RKO (cell line): ENCODE measurements at regions not wholly inside any gene's neighbourhood (a gene's known extent, or its start where the extent isn't known, plus 50 kb on each side); places are given as distances from the start of the nearest gene placed in this dataset.

Experiments
- DNase-seq: peaks from one replicate; pipeline ENCODE4 v3.0.0-alpha.2; 2016; ENCODE audit warnings: low spot score

- no peak for DNase-seq
These were observed 127.5 kb downstream of the SS18 start for GRCh38 chr18:25962919-25963318.

DNA sequence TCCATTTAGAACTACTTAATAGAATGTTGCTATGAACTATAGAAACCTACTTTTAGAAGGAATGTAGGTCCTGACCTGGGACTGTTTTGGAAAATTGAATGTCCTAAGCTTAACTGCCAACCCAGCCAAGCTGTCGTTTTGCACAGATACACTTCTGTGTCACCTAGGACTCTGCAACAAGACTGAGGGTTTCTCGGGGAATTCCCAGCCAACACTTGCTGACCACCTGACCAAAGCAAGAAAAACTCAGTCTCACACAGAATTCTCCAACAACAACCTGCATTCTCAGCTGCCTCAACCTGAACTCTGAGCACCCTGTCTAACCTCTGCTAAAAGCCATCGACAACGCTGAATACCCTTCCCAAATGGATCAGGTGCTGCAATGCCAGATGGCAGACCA, 128.2 kb downstream of the SS18 start:
- no peak for DNase-seq

DNA sequence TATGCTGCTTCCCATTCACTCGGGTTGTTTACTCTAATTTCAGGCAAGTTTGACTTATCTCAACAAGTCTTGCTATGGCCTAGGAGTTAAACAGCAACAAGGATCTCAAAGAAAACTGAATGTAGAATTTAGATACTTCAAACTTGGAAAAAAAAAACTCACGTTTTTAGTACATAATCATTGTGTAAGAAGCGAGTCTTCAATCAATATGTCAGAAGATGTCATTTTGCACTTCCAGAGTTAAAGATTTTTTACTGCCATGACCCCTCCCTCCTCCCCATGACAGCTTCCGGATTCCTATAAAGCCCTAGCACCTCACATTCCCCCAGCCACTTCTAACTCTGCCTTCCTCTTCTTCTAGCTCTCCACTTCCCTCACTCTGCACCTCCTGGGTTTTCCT, 133.4 kb downstream of the SS18 start:
- no peak for DNase-seq

- DNase-seq, result no peak
These were observed 137.3 kb downstream of the SS18 start for GRCh38 chr18:25953111-25953510.

DNA sequence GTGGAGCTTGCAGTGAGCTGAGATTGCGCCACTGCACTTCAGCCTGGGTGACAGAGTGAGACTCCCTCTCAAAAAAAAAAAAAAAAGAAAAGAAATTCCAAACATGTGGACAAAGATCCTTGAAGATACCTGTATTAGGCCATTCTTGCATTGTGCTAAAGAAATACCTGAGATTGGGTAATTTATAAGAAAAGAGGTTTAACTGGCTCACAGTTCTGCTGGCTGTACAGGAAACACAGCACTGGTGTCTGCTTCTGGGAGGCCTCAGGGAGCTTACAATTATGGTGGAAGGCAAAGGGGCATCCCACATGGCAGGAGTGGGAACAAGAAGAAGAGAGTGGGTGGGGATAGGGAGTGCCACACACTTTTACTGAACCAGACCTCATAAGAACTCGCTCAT, 140.1 kb downstream of the SS18 start:
- no peak for DNase-seq

- no peak for DNase-seq
These were observed 143.9 kb downstream of the SS18 start for GRCh38 chr18:25946540-25946939.

- DNase-seq, result no peak
These were observed 155.1 kb downstream of the SS18 start for GRCh38 chr18:25935356-25935755.

DNA sequence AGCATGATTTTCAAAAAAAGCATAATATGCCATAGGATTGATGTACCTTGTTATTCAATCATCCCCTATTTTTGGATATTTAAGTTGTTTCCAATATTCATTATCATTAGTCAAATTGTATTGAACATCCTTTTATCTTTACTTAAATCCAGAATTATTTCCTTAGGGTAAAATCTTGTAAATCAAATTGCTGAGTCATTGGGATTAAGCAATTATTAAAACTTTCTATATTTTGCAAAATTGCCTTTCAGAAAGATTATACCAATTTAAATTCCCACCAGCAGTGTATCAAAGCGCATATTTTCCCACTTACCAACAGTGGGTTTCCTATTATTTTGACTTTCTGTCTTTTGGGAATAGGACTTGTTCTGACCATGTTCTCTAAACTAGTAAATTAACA, 159.3 kb downstream of the SS18 start:
- no peak for DNase-seq

DNA sequence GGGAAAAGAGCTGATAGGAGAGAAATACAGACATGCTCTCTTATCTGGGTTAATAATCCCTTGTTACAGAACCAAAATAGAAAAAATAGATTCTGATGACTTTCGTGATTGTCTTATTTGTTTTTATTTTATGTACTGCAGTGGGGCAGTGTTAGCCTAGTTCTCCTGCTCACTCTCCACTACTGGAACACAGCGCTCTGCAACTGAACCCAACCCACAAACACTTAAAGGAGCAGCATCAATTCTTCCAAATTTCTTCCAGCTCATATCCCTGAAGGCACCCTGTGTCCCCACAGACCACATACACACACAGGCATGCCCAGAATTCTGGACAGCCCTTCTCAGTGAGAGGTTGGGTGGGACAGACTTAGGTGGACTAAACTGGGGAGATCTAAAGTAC, 160.6 kb downstream of the SS18 start:
- no peak for DNase-seq

GRCh38 chr18:25927830-25928229, 162.6 kb downstream of the SS18 start:
- DNase-seq, result no peak

- DNase-seq, result no peak
These were observed 167.2 kb downstream of the SS18 start for GRCh38 chr18:25923193-25923592.

- DNase-seq, result peak; percentile 64
These were observed 168.6 kb downstream of the SS18 start for GRCh38 chr18:25921677-25922421.

DNA sequence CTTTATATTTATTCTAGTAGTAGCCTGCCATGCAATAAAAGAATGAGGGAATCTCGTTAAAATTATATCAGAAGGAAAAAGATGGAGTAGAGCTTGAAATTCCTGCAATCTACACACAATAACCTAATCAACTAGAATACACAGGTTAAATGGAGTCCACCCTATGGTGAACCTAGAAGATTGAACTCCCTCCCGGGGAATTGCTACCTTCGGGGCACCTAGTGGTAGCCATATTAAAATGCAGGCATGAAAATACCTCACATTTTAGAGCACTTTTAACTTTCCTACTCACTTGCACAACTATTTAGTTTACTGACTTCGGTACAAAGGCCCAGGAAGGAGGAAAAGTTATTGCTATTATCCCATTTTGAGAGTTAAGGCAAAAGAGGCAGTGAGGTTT, 174.5 kb downstream of the SS18 start:
- no peak for DNase-seq

DNA sequence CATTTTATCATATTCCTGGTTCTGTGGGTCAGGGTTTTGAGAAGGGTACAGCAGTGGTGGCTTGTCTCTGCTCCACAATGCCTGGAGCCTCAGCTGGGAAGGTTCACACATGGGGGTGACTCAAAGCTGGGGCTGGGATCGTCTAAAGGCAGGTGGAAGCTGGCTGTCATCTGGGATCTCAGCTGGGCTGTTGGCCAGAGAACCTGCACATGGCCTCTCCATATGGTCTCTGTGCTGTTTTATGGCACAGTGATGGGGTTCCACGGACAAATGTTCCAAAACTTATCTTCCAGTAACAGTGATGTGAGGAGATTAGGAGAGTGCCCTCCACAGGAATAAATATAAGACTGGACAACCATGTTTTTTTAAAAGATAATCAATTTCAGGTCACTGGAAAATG, 191.4 kb downstream of the SS18 start:
- DNase-seq, result no peak

GRCh38 chr18:25896956-25897355, 193.5 kb downstream of the SS18 start:
- no peak for DNase-seq

GRCh38 chr18:25896178-25896780, 194.1 kb downstream of the SS18 start:
- peak; percentile 61 for DNase-seq

DNA sequence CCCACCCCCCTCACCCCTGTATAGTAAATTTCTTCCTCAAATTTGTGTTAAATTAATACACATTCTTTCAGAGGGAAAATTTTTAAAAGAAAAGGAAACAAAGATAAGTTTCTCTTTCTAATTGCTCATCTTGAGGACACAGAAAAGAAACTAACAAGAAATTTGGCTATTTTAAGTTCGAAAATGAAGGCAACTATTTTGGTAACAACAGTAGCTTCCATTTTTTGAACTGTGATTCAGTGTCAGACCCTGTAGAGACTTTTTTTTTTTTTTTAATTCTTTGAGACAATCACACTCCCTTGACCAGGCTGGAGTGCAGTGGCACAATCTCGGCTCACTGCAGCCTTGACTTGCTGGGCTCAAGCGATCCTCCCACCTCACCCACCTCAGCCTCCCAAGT, 194.9 kb downstream of the SS18 start:
- no peak for DNase-seq

DNA sequence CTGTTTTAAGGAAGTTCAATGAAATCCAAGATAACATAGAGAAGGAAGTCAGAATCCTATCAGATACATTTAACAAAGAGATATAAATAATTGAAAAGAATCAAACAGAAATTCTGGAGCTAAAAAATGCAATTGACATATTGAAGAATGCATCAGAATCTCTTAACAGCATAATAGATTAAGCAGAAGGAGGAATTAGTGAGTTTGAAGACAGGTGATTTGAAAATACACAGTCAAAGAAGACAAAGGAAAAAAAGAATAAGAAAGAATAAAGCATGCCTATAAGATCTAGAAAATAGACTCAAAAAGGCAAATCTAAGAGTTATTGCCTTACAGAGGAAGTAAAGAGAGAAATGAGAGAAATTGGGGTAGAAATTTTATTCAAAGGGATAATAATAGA, 204.1 kb downstream of the SS18 start:
- no peak for DNase-seq

DNA sequence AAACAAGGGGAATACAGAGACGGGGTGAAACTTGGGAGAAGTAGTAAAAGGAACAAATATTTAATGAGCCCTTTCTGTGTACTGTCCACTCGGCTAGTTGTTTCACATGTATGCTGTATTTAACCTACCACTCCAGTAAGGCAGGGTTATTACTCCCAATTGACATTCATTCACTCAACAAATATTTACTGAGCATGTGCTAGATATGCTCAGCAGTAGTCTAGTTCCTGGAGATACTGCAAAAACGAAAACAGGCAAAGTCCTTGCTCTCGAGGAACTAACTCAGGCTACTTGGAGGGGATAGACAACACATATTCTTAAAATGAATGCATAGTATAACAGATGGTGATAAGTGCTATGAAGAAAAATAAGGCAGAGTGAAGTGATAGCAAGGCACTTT, 207.3 kb downstream of the SS18 start:
- no peak for DNase-seq

GRCh38 chr18:25881149-25881548, 209.3 kb downstream of the SS18 start:
- DNase-seq, result no peak

GRCh38 chr18:25880441-25880840, 210.0 kb downstream of the SS18 start:
- no peak for DNase-seq

GRCh38 chr18:25876330-25876948, 214.0 kb downstream of the SS18 start:
- no peak for DNase-seq

DNA sequence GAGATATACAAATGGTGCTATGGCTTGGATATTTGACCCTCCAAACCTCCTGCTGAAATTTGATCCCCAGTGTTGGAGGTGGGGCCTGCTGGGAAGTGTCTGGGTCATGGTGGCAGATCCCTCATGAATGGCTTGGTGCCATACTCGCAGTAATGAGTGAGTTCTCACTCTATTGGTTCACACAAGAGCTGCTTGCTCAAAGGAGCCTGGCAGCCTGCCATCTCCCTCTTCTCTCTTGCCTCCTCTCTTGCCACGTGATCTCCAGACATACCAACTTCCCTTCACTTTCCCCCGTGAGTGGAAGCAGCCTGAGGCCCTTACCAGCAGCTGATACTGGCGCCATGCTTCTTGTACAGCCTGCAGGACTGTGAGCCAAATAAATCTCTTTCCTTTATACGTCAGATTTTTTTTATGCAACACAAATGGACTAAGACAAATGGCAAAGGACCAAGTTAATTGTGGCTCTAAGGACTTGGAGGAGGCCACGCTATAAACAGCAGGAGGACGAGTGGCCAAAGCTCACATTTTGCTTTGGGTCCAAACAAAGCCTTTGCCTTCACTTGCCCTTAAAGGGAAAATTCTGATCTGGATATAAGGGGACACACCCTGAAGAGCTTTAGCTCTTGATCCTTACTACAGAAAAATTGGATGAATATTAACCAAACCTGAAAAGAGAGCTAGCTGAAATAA, 214.7 kb downstream of the SS18 start:
- no peak for DNase-seq
